Sigmoid colon (tissue), 6 donors: ENCODE measurements at regions not wholly inside any gene's neighbourhood (a gene's known extent, or its start where the extent isn't known, plus 50 kb on each side); places are given as distances from the start of the nearest gene placed in this dataset.

Experiments
- DNase-seq: peaks from one replicate; pipeline ENCODE4 v3.0.0-alpha.2; 2019
- H3K27ac ChIP-seq, 4 donors: fragments of 200-600 bp; sonication (generic); one replicate each; pipeline ENCODE4 v1.5.1; 2016 to 2019; ENCODE audit warnings: mild to moderate bottlenecking in 1 of 4
- H3K27me3 ChIP-seq, 3 donors: fragments of 200-600 bp; sonication (generic); one replicate each; pipeline ENCODE4 v1.5.1; 2019; ENCODE audit warnings: mild to moderate bottlenecking in 1 of 3
- H3K36me3 ChIP-seq, 4 donors: fragments of 200-600 bp; sonication (generic); one replicate each; pipeline ENCODE4 v1.5.1; 2016 to 2019
- H3K4me1 ChIP-seq, 4 donors: fragments of 200-600 bp; sonication (generic); one replicate each; pipeline ENCODE4 v1.5.1; 2017 to 2019
- H3K4me3 ChIP-seq, 4 donors: fragments of 200-600 bp; sonication (generic); one replicate each; pipeline ENCODE4 v1.5.1; 2017 to 2019; ENCODE audit warnings: mild to moderate bottlenecking in 2 of 4, moderate library complexity in 1 of 4
- H3K9me3 ChIP-seq, 4 donors: fragments of 200-600 bp in 3 of 4; sonication (generic) in 3 of 4; one replicate each; pipeline versions ENCODE4 v1.5.1 to v1.6.1; 2013 to 2019
- CTCF ChIP-seq, 4 experiments: fragments of 450-650 bp in 3 of 4; fragments of 200-600 bp in 1 of 4; IDR thresholded peaks; one replicate each; pipeline ENCODE4 v1.5.1; 2016 to 2019; ENCODE audit warnings: antibody characterized with exemption in 4 of 4, mild to moderate bottlenecking in 3 of 4, moderate library complexity in 2 of 4
- EP300 ChIP-seq, 4 donors: sonication (generic); formaldehyde crosslinking; IDR thresholded peaks; one replicate each; pipeline ENCODE4 v1.6.1; 2017; ENCODE audit warnings: antibody characterized with exemption in 4 of 4
- POLR2A ChIP-seq, 2 donors: fragments of 450-650 bp; IDR thresholded peaks; one replicate each; pipeline ENCODE4 v1.6.1; 2016; ENCODE audit warnings: antibody characterized with exemption in 2 of 2, mild to moderate bottlenecking in 2 of 2, moderate library complexity in 2 of 2
- POLR2AphosphoS5 ChIP-seq, 4 donors: sonication (generic); formaldehyde crosslinking; IDR thresholded peaks; one replicate each; pipeline ENCODE4 v1.6.1; 2017; ENCODE audit warnings: antibody characterized with exemption in 4 of 4
- WGBS, 2 donors: extraction: QIAGEN DNeasy Blood & Tissue Kit; methylation state at CpG; one replicate each; pipeline ENCODE4 v1.1.7; 2013; 5-methylcytosine and 5-hydroxymethylcytosine counted together
- intact Hi-C: fragments of 100-400 bp; cut with DNase I; formaldehyde crosslinking; loops from one replicate; pipeline ENCODE4 v1.15.1; 2023
- donor health status: healthy with polysubstance abuse.
- donor health status: healthy.

DNA sequence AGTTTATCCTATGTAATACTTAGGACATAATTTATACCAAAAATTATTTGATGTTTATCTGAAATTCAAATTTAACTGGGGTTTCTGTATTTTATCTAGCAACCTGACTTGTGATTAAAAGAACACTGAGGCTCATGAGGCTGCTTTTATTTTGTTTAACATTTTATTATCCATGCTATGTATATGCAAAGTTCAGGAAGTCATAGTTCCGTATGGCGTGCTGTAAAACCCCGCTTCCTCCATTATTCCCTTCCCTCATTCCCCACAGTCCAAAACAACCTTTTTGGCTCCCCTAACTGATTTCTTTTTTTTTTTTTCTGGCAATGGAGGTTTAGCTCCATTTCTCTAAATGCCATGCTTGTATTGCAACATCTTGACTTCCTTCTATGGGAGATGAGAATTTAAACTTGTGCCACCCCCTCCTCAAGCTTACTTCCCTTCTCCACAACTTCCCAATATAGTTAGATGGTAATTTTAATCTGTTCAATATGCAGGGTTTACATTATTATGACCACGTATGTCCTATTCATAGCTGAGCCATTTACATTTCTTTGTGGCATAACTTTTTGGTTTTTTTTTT lies 138.0 kb upstream of the DNAH14 start:
- Histone ChIP-seq H3K36me3 (no peaks in the 10 kb centered on the region), H3K27ac (no peak overlapping the region), H3K4me3 (no peak overlapping the region), H3K27me3 (no peaks in the 10 kb centered on the region), H3K4me1 (no peaks in the 10 kb centered on the region), H3K9me3 (no peaks in the 10 kb centered on the region)
- TF ChIP-seq POLR2A (IDR thresholded peaks at IDR 0.05) = no peak
- TF ChIP-seq CTCF (IDR thresholded peaks at IDR 0.05) = no peak
- no peak for TF ChIP-seq EP300 (IDR thresholded peaks at IDR 0.05)
- no peak for TF ChIP-seq POLR2AphosphoS5 (IDR thresholded peaks at IDR 0.05)
- no peak for DNase-seq
- WGBS, 2 donors = 44 to 68% methylated on average over 4 of the region's 4 CpGs
- intact Hi-C loops = no loop called here

DNA sequence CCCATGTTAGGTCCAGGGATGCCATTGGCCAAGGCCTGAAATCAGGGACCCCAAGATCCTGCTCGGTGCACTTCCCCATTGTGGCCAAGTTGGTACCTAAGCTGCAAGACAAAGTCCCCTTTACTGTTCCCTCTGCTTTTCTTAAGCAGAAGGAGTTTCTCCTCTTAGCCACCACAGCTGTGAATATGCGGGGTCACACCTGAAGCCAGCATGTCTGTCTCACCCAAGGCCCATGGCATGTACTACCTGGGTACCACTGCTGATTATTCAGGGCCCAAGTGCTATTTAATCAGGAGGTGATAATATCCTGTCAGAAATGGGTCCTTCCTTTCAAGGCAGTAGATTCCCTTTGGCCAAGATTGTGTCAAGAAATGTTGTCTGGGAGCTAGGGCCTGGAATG lies 133.9 kb upstream of the DNAH14 start:
- no peak for DNase-seq
- TF ChIP-seq POLR2AphosphoS5 (IDR thresholded peaks at IDR 0.05) (no peak), CTCF (IDR thresholded peaks at IDR 0.05) (no peak), EP300 (IDR thresholded peaks at IDR 0.05) (no peak), POLR2A (IDR thresholded peaks at IDR 0.05) (no peak)
- 73 to 74% methylated on average over 2 of the region's 2 CpGs for WGBS, 2 donors
- intact Hi-C loops = no loop called here
- Histone ChIP-seq H3K27me3 (no peaks in the 10 kb centered on the region), H3K9me3 (no peaks in the 10 kb centered on the region), H3K27ac (no peak overlapping the region), H3K36me3 (no peaks in the 10 kb centered on the region), H3K4me3 (no peak overlapping the region), H3K4me1 (no peaks in the 10 kb centered on the region)

DNA sequence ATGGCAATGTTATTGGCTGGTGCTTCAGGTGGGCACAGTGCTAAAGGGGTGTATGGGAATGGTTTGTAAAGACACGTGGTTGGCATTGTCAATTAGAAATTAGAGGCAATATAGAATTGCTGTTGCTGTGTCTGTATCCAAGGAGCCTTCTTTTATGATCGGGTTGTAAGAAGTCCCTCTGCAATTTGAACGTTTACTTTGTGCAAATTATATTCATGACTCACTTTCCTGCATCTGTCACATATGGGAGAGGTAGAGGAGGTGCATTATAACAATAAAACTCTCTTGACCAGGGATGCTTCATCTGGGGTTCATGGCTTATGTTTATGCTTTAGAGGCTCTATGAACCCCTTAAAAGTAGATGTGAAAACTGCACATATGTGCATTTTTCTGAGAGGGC lies 130.4 kb upstream of the DNAH14 start:
- Histone ChIP-seq H3K4me3 (no peak overlapping the region), H3K9me3 (no peaks in the 10 kb centered on the region), H3K27ac (no peak overlapping the region), H3K27me3 (no peaks in the 10 kb centered on the region), H3K36me3 (no peaks in the 10 kb centered on the region), H3K4me1 (no peaks in the 10 kb centered on the region)
- no peak for TF ChIP-seq EP300 (IDR thresholded peaks at IDR 0.05)
- TF ChIP-seq POLR2AphosphoS5 (IDR thresholded peaks at IDR 0.05) = no peak
- TF ChIP-seq CTCF (IDR thresholded peaks at IDR 0.05) = no peak
- TF ChIP-seq POLR2A (IDR thresholded peaks at IDR 0.05) = no peak
- DNase-seq = no peak
- 20 to 65% methylated on average over 3 of the region's 3 CpGs for WGBS, 2 donors
- intact Hi-C loops = no loop called here

DNA sequence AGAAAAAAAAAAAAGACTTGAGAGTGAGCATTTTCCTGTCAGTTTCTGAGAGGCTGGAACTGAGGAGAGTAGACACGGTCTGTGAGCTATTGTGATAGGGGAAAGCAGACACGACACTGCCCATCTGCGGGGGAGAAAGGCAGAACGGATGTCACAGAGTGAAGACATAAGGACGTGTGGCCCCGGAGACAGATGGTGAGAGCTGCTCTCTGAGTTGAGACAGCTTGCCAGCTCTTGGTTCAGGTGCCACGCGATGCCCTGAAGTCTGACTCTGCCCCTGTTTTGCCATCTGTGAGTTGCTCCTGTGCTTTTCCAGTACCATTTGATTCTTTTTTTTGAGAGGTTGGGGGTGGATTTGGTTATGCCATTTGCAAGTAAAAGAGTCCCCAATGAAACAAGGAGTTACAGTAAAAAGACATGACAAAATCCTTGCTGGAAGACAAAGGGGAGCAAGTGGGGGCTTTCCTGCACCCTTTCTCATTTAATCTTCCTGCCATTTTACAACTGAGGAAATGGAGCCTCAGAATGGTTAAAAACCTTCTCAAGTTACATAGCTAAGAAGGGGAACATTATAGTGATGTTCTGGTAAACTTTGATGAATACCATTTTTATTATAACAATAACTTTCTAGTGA lies 128.9 kb upstream of the DNAH14 start:
- intact Hi-C loops = no loop called here
- TF ChIP-seq POLR2A (IDR thresholded peaks at IDR 0.05) (no peak), CTCF (IDR thresholded peaks at IDR 0.05) (no peak), POLR2AphosphoS5 (IDR thresholded peaks at IDR 0.05) (no peak), EP300 (IDR thresholded peaks at IDR 0.05) (no peak)
- Histone ChIP-seq H3K9me3 (no peaks in the 10 kb centered on the region), H3K4me1 (no peaks in the 10 kb centered on the region), H3K27me3 (no peaks in the 10 kb centered on the region), H3K27ac (no peak overlapping the region), H3K36me3 (no peaks in the 10 kb centered on the region), H3K4me3 (no peak overlapping the region)
- WGBS, 2 donors = 77 to 92% methylated on average over 8 of the region's 8 CpGs
- no peak for DNase-seq
